HEK293 (cell line): ENCODE measurements at regions not wholly inside any gene's neighbourhood (a gene's known extent, or its start where the extent isn't known, plus 50 kb on each side); places are given as distances from the start of the nearest gene placed in this dataset.

ENCODE experiments used
- CTCF ChIA-PET: fragments of 350-600 bp; formaldehyde crosslinking; extraction: SDS; loops from one replicate; lab custom pipeline; 2021; ENCODE audit warnings: antibody characterized with exemption; lab: Yijun Ruan, JAX
- POLR2A ChIA-PET: fragments of 300-600 bp; formaldehyde crosslinking; extraction: SDS; loops from one replicate; lab custom pipeline; 2020; ENCODE audit warnings: antibody characterized with exemption, inconsistent platforms; lab: Yijun Ruan, JAX
- H3K27ac ChIP-seq: fragments of 200-500 bp; sonication (Bioruptor generic); 2 replicates; pipeline ENCODE4 v1.5.1; 2014; ENCODE audit warnings: low read depth, low read length, control low read depth, inconsistent platforms; ENCODE audit errors: extremely low read depth
- H3K36me3 ChIP-seq, 2 experiments: fragments of 200-500 bp in 1 of 2; sonication (Bioruptor generic) in 1 of 2; 1 replicate in 1 of 2; 2 replicates in 1 of 2; pipeline ENCODE4 v1.5.1; 2014 to 2017; ENCODE audit warnings: inconsistent platforms in 2 of 2, low read length in 2 of 2; ENCODE audit not compliant: control insufficient read depth in 2 of 2, insufficient read depth in 1 of 2
- H3K4me1 ChIP-seq: fragments of 200-500 bp; sonication (Bioruptor generic); 2 replicates; pipeline ENCODE4 v1.5.1; 2014; ENCODE audit warnings: mild to moderate bottlenecking, low read length, inconsistent platforms; ENCODE audit not compliant: control insufficient read depth, insufficient read depth
- H3K4me3 ChIP-seq: 2 replicates; pipeline ENCODE4 v1.5.1; 2011; ENCODE audit warnings: low read depth, mild to moderate bottlenecking, control low read depth, low read length, moderate library complexity
- H3K9me3 ChIP-seq: fragments of 200-500 bp; sonication (Bioruptor generic); 2 replicates; pipeline ENCODE4 v1.5.1; 2014; ENCODE audit warnings: low read depth, low read length, inconsistent platforms; ENCODE audit not compliant: control insufficient read depth, insufficient read depth
- GLI2 ChIP-seq: fragments of 450-650 bp; formaldehyde crosslinking; IDR thresholded peaks from 2 replicates; pipeline ENCODE4; 2017; ENCODE audit warnings: missing biosample characterization, missing genetic modification characterization, low read depth, borderline replicate concordance
- IKZF3 ChIP-seq: fragments of 450-650 bp; IDR thresholded peaks from 2 replicates; pipeline ENCODE4 v1.5.0; 2018; ENCODE audit warnings: missing biosample characterization, mild to moderate bottlenecking, missing genetic modification characterization, moderate library complexity
- KLF1 ChIP-seq: fragments of 450-650 bp; formaldehyde crosslinking; IDR thresholded peaks from 2 replicates; pipeline ENCODE4 v1.5.1; 2016; ENCODE audit warnings: missing biosample characterization, missing genetic modification characterization
- OSR2 ChIP-seq: fragments of 450-650 bp; formaldehyde crosslinking; IDR thresholded peaks from 2 replicates; pipeline ENCODE4 v1.5.1; 2016; ENCODE audit warnings: missing biosample characterization, missing genetic modification characterization
- SP7 ChIP-seq: fragments of 450-650 bp; formaldehyde crosslinking; IDR thresholded peaks from 2 replicates; pipeline ENCODE4 v1.5.1; 2016; ENCODE audit warnings: missing biosample characterization, missing genetic modification characterization
- YY1 ChIP-seq: fragments of 450-650 bp; formaldehyde crosslinking; IDR thresholded peaks from 2 replicates; pipeline ENCODE4 v1.5.1; 2018; ENCODE audit warnings: missing biosample characterization, missing genetic modification characterization
- YY2 ChIP-seq: fragments of 450-650 bp; formaldehyde crosslinking; IDR thresholded peaks from 2 replicates; pipeline ENCODE4 v1.5.1; 2016; ENCODE audit warnings: missing biosample characterization, missing genetic modification characterization
- ZNF146 ChIP-seq: fragments of 450-650 bp; formaldehyde crosslinking; IDR thresholded peaks from 2 replicates; pipeline ENCODE4 v1.5.1; 2016; ENCODE audit warnings: missing biosample characterization, missing genetic modification characterization
- ZNF16 ChIP-seq: fragments of 450-650 bp; formaldehyde crosslinking; IDR thresholded peaks from 2 replicates; pipeline ENCODE4 v1.5.1; 2016; ENCODE audit warnings: low read depth, missing biosample characterization, missing genetic modification characterization
- ZNF184 ChIP-seq: fragments of 450-650 bp; IDR thresholded peaks from 2 replicates; pipeline ENCODE4 v1.5.1; 2018; ENCODE audit warnings: missing biosample characterization, mild to moderate bottlenecking, missing genetic modification characterization
- ZNF324 ChIP-seq: fragments of 450-650 bp; formaldehyde crosslinking; IDR thresholded peaks from 2 replicates; pipeline ENCODE4 v1.5.1; 2016; ENCODE audit warnings: missing biosample characterization, missing genetic modification characterization
- ZNF354C ChIP-seq: fragments of 450-650 bp; formaldehyde crosslinking; IDR thresholded peaks from 2 replicates; pipeline ENCODE4 v1.5.1; 2016; ENCODE audit warnings: missing biosample characterization, missing genetic modification characterization, low read depth, borderline replicate concordance
- ZNF391 ChIP-seq: fragments of 450-650 bp; formaldehyde crosslinking; IDR thresholded peaks from 2 replicates; pipeline ENCODE4 v1.5.1; 2016; ENCODE audit warnings: low read depth, missing biosample characterization, missing genetic modification characterization, borderline replicate concordance
- ZNF416 ChIP-seq: fragments of 450-650 bp; formaldehyde crosslinking; IDR thresholded peaks from 2 replicates; pipeline ENCODE4 v1.5.1; 2016; ENCODE audit warnings: missing biosample characterization, missing genetic modification characterization
- ZNF48 ChIP-seq: fragments of 450-650 bp; formaldehyde crosslinking; IDR thresholded peaks from 2 replicates; pipeline ENCODE4 v1.5.1; 2016; ENCODE audit warnings: missing biosample characterization, missing genetic modification characterization
- ZNF561 ChIP-seq: fragments of 450-650 bp; IDR thresholded peaks from 2 replicates; pipeline ENCODE4 v1.5.1; 2018; ENCODE audit warnings: missing biosample characterization, missing genetic modification characterization, borderline replicate concordance
- ZNF792 ChIP-seq: fragments of 450-650 bp; formaldehyde crosslinking; IDR thresholded peaks from 2 replicates; pipeline ENCODE4 v1.5.1; 2016; ENCODE audit warnings: missing biosample characterization, missing genetic modification characterization
- ZSCAN16 ChIP-seq: fragments of 450-650 bp; formaldehyde crosslinking; IDR thresholded peaks from 2 replicates; pipeline ENCODE4 v1.5.1; 2016; ENCODE audit warnings: missing biosample characterization, missing genetic modification characterization
- TF ChIP-seq, protein P1 (sequence below): fragments of 450-650 bp; formaldehyde crosslinking; IDR thresholded peaks from 2 replicates; pipeline ENCODE4 v1.5.1; 2017; ENCODE audit warnings: missing biosample characterization, missing genetic modification characterization
- TF ChIP-seq, protein P2 (sequence below): fragments of 450-650 bp; formaldehyde crosslinking; IDR thresholded peaks from 2 replicates; pipeline ENCODE4 v1.5.1; 2016; ENCODE audit warnings: missing biosample characterization, missing genetic modification characterization
- TF ChIP-seq, protein P3 (sequence below): fragments of 450-650 bp; formaldehyde crosslinking; IDR thresholded peaks from 2 replicates; pipeline ENCODE4 v1.5.1; 2017; ENCODE audit warnings: missing biosample characterization, missing genetic modification characterization

DNA sequence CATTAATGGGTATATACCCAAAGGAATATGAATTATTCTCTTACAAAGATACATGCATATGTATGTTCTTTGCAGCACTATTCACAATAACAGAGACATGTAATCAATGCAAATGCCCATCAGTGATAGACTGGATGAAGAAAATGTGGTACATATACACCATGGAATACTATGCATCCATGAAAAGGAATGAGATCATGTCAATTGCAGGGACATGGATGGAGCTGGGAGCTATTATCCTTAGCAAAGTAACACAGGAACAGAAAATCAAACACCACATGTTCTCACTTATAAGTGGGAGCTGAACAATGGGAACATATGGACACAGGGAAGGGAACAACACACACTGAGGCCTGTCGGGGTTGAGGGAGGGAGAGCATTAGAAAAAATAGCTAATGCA lies 141.1 kb upstream of the HS3ST4 start:
- Histone ChIP-seq H3K4me3 (no peak overlapping the region), H3K27ac (no peak overlapping the region), H3K36me3 (no peaks in the 10 kb centered on the region), H3K4me1 (no peaks in the 10 kb centered on the region), H3K9me3 (no peaks in the 10 kb centered on the region)
- ChIA-PET CTCF (no interaction called here), POLR2A (no interaction called here)
- TF ChIP-seq ZNF354C (tag by site-specific recombination) (no peak), ZNF146 (tag by site-specific recombination) (peak; percentile 92), ZNF416 (tag by site-specific recombination) (no peak), YY1 (tag by site-specific recombination) (no peak)

DNA sequence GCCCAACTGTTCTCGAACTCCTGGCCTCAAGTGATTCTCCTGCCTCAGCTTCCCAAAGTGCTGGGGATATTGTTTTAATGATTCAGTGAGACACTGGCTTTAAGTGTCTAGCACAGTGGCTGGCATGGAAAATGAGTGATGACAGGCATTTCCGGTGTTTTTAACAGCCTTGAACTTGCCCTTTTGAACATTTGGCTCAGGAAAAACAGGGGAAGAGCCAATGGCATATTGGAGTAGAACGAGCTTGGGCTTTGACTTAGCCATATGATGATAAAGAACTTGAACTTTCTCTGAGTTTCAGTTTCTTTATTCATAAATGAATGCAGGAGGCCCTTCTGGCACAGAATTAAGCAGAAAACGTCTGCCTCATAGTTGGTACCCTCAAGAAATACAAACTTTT lies 145.0 kb upstream of the HS3ST4 start:
- POLR2A ChIA-PET, result no interaction called here
- CTCF ChIA-PET, result no interaction called here
- no peak for TF ChIP-seq ZNF324 (tag by site-specific recombination)
- TF ChIP-seq, protein P1, sequence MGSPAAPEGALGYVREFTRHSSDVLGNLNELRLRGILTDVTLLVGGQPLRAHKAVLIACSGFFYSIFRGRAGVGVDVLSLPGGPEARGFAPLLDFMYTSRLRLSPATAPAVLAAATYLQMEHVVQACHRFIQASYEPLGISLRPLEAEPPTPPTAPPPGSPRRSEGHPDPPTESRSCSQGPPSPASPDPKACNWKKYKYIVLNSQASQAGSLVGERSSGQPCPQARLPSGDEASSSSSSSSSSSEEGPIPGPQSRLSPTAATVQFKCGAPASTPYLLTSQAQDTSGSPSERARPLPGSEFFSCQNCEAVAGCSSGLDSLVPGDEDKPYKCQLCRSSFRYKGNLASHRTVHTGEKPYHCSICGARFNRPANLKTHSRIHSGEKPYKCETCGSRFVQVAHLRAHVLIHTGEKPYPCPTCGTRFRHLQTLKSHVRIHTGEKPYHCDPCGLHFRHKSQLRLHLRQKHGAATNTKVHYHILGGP (tag by site-specific recombination), result no peak
- Histone ChIP-seq H3K36me3 (no peaks in the 10 kb centered on the region), H3K4me3 (no peak overlapping the region), H3K9me3 (no peaks in the 10 kb centered on the region), H3K27ac (no peak overlapping the region), H3K4me1 (no peaks in the 10 kb centered on the region)

DNA sequence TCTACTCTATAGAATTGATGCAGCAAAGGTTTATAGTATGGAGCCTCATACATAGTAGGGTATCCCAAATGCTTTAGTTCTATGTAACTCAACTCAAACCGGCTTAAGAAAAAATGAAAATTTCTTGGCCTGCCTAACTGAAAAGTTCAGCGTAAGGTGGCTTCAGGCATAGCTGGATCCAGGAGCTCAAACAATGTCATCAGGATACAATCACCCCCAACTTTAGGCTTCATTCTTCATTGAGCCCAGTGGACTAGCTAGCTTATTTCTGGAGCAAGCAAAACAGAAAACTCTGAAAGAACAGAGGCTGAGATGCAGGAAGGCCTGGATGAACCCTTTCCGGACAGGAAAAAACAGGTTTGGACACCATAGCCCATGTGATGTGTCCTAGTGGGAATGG lies 147.5 kb upstream of the HS3ST4 start:
- Histone ChIP-seq H3K9me3 (no peaks in the 10 kb centered on the region), H3K27ac (no peak overlapping the region), H3K36me3 (no peaks in the 10 kb centered on the region), H3K4me1 (no peaks in the 10 kb centered on the region), H3K4me3 (no peak overlapping the region)
- TF ChIP-seq ZNF16 (tag by site-specific recombination) (no peak), KLF1 (tag by site-specific recombination) (no peak), YY2 (tag by site-specific recombination) (no peak), ZNF391 (no peak), ZNF184 (no peak), IKZF3 (tag by site-specific recombination) (no peak), ZNF48 (tag by site-specific recombination) (no peak), ZNF561 (tag by site-specific recombination) (no peak), ZSCAN16 (tag by site-specific recombination) (no peak), OSR2 (tag by site-specific recombination) (no peak), SP7 (tag by site-specific recombination) (no peak), ZNF792 (no peak), GLI2 (tag by site-specific recombination) (no peak)
- TF ChIP-seq, protein P2, sequence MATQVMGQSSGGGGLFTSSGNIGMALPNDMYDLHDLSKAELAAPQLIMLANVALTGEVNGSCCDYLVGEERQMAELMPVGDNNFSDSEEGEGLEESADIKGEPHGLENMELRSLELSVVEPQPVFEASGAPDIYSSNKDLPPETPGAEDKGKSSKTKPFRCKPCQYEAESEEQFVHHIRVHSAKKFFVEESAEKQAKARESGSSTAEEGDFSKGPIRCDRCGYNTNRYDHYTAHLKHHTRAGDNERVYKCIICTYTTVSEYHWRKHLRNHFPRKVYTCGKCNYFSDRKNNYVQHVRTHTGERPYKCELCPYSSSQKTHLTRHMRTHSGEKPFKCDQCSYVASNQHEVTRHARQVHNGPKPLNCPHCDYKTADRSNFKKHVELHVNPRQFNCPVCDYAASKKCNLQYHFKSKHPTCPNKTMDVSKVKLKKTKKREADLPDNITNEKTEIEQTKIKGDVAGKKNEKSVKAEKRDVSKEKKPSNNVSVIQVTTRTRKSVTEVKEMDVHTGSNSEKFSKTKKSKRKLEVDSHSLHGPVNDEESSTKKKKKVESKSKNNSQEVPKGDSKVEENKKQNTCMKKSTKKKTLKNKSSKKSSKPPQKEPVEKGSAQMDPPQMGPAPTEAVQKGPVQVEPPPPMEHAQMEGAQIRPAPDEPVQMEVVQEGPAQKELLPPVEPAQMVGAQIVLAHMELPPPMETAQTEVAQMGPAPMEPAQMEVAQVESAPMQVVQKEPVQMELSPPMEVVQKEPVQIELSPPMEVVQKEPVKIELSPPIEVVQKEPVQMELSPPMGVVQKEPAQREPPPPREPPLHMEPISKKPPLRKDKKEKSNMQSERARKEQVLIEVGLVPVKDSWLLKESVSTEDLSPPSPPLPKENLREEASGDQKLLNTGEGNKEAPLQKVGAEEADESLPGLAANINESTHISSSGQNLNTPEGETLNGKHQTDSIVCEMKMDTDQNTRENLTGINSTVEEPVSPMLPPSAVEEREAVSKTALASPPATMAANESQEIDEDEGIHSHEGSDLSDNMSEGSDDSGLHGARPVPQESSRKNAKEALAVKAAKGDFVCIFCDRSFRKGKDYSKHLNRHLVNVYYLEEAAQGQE (tag by site-specific recombination), result no peak
- TF ChIP-seq, protein P3, sequence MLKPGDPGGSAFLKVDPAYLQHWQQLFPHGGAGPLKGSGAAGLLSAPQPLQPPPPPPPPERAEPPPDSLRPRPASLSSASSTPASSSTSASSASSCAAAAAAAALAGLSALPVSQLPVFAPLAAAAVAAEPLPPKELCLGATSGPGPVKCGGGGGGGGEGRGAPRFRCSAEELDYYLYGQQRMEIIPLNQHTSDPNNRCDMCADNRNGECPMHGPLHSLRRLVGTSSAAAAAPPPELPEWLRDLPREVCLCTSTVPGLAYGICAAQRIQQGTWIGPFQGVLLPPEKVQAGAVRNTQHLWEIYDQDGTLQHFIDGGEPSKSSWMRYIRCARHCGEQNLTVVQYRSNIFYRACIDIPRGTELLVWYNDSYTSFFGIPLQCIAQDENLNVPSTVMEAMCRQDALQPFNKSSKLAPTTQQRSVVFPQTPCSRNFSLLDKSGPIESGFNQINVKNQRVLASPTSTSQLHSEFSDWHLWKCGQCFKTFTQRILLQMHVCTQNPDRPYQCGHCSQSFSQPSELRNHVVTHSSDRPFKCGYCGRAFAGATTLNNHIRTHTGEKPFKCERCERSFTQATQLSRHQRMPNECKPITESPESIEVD (tag by site-specific recombination), result no peak
- CTCF ChIA-PET, result no interaction called here
- POLR2A ChIA-PET, result no interaction called here
